ENCODE measurements at regions not wholly inside any gene's neighbourhood (a gene's known extent, or its start where the extent isn't known, plus 50 kb on each side); places are given as distances from the start of the nearest gene placed in this dataset.

DNA sequence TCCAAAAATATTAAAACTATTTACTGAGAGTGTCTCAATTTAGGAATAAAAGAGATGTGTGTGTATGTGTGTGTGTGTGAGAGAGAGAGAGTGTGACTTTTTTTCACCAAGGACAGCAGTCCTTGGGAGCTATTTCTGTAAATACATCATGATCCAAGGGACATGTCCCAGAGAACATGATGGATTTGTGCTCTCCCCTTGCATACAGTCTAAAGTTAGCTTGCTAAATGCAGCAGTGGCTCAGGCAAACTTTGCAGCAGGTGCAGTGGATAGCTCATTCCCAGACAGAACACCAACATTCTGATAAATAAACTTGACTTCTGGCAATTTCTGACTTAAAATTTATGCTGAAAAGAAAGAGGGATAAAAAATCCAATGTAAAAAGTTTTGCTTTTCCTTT, 55.4 kb upstream of the SGCD start:
- no peak for DNase-seq

- DNase-seq = no peak
Observed at GRCh38 chr5:156272139-156272538, 54.8 kb upstream of the SGCD start.

- no peak for DNase-seq
Observed at GRCh38 chr5:156273325-156273724, 53.6 kb upstream of the SGCD start.

DNA sequence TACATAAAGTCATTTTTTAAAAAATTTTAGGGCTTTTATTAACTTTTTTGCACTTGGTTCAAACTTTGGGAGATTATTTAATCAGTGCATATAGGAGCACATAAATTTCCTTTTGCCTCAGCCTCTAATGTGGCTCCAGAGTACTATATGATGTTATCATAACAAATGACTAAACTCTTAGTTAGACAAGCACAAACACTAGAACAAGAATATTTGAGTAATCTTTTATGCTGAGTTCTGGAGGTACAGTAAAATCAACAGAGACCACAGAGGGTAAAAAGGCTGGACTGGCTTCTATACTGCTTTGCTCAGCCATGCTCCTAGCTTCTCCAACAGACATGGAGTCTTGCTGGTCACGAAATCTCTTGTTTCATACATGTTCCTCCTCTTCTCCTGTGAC, 52.5 kb upstream of the SGCD start:
- DNase-seq = no peak

Data from left kidney (tissue), 1 donor.